ENCODE measurements at regions not wholly inside any gene's neighbourhood (a gene's known extent, or its start where the extent isn't known, plus 50 kb on each side); places are given as distances from the start of the nearest gene placed in this dataset.

DNA sequence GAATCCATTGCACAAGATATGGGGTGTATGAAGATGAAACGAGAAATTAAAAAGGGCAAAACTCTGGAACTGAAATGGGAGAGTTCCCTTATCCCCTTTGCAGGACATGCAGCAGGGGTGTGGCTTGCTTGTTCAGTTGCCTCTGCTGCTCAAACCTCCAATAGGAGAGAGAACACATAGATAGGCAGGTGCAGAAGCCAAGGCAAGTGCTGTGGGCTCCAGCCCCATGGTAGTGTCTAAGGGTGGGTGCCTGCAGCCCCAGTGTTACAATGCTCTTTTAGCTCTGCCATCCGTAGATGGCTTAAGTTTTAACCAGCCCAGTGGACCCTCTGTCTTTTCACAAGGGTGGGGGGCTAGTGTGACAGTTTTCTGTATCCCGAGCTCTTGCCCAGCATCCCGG is 69.7 kb downstream of the CMAS start:
- H3K9me3 ChIP-seq = no peaks in the 10 kb centered on the region
- no peaks in the 10 kb centered on the region for H3K27me3 ChIP-seq
- intact Hi-C loops (cut with DNase I) = no loop called here
- 88 to 96% methylated on average over 3 to 4 of the region's 4 CpGs for WGBS, 2 donors
- no peak overlapping the region for H3K4me3 ChIP-seq
- no peaks in the 10 kb centered on the region for H3K36me3 ChIP-seq
- TF ChIP-seq, protein P1, sequence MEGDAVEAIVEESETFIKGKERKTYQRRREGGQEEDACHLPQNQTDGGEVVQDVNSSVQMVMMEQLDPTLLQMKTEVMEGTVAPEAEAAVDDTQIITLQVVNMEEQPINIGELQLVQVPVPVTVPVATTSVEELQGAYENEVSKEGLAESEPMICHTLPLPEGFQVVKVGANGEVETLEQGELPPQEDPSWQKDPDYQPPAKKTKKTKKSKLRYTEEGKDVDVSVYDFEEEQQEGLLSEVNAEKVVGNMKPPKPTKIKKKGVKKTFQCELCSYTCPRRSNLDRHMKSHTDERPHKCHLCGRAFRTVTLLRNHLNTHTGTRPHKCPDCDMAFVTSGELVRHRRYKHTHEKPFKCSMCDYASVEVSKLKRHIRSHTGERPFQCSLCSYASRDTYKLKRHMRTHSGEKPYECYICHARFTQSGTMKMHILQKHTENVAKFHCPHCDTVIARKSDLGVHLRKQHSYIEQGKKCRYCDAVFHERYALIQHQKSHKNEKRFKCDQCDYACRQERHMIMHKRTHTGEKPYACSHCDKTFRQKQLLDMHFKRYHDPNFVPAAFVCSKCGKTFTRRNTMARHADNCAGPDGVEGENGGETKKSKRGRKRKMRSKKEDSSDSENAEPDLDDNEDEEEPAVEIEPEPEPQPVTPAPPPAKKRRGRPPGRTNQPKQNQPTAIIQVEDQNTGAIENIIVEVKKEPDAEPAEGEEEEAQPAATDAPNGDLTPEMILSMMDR (IDR thresholded peaks at IDR 0.05) = no peak
- TF ChIP-seq POLR2A (IDR thresholded peaks at IDR 0.05) = no peak
- no peak for DNase-seq
- H3K27ac ChIP-seq = no peak overlapping the region
- no peaks in the 10 kb centered on the region for H3K4me1 ChIP-seq

DNA sequence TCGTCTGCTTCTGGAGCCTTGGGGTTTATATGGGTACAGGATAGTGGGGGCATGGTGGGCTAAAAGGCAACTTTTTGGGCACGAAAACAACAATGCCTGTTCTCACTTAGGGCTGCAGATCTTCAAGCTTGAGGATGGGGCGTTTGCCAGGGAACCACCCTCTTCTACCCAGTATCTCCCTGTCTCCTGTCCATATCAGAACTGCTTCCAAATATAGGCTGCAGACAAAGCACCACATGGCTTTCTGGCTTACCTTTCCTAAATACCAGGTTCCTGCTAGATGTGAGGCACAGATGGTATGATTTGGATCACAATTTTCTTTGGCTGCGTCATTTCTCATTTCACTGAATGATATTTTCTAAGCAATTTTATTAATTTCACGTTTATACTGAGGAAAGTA is 70.4 kb downstream of the CMAS start:
- no peak for TF ChIP-seq POLR2A (IDR thresholded peaks at IDR 0.05)
- TF ChIP-seq, protein P1 (IDR thresholded peaks at IDR 0.05) = no peak
- Histone ChIP-seq H3K4me3 (no peak overlapping the region), H3K4me1 (no peaks in the 10 kb centered on the region), H3K27ac (no peak overlapping the region), H3K27me3 (no peaks in the 10 kb centered on the region), H3K36me3 (no peaks in the 10 kb centered on the region), H3K9me3 (no peaks in the 10 kb centered on the region)
- intact Hi-C loops (cut with DNase I) = no loop called here
- DNase-seq = no peak
- 80 to 85% methylated on average over 5 of the region's 5 CpGs for WGBS, 2 donors

DNA sequence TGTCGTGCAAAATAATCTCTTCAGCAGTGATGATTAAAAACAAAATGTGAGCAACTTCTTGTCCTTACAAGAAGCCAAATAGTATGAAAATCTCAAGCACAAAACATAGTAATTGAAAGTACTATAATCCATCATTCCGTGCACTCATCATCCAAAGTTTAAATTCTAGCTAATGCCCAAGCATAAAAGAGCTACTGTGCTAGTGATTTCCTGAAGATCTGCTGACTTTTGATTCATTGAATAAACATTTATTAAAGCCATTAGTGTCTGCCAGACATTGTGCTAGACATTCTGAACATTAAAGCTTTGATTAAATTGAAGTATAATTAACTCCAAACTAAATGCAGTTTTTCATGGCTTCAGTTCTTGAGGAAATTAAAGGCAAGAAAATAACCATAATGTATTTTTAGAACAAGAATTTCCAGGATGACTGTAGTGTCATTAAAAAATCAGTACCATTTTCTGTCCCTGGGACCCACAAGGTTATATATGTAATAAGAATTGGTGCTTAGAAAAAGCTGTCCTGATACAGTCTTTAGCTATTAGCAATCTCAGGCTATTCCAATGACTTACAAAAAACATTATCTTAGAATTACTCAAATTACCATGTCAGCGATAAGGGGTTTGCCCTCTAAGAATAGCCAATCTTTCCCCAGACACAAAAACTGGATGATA is 71.7 kb downstream of the CMAS start:
- no peak for DNase-seq
- Histone ChIP-seq H3K4me3 (no peak overlapping the region), H3K9me3 (no peaks in the 10 kb centered on the region), H3K27me3 (no peaks in the 10 kb centered on the region), H3K27ac (no peak overlapping the region), H3K4me1 (no peaks in the 10 kb centered on the region), H3K36me3 (no peaks in the 10 kb centered on the region)
- WGBS, 2 donors = 38 to 40% methylated on average over 3 of the region's 3 CpGs
- no peak for TF ChIP-seq POLR2A (IDR thresholded peaks at IDR 0.05)
- TF ChIP-seq, protein P1 (IDR thresholded peaks at IDR 0.05) = no peak
- intact Hi-C loops (cut with DNase I) = no loop called here

DNA sequence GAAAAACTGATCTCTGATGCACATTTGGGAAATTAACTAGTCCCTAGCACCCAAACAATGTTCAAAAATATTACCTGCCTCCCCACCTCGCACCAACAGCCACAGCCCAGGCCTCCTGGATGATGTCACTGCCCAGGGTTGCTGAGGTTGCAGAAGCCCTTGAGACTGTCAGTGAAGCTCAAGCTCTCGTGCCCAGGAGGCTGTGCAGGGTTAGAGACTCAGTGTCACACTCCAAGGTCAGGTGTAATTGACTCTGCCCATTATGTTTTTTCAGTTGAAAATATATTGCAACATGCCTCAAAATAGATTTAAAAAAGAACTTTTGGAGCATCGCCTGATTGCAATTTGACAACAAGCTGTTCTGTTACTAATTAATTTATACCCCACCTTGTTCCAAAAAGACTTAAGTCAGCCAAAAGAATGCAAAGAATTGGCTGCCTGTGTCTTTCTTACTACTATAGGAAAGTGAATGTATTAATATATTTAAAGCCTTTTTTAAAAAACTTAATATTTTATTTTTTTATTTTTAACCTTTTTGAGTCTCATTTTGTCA is 72.3 kb downstream of the CMAS start:
- H3K4me3 ChIP-seq = no peak overlapping the region
- no peak for DNase-seq
- no peaks in the 10 kb centered on the region for H3K4me1 ChIP-seq
- intact Hi-C loops (cut with DNase I) = no loop called here
- 66 to 80% methylated on average over 3 of the region's 3 CpGs for WGBS, 2 donors
- no peaks in the 10 kb centered on the region for H3K36me3 ChIP-seq
- no peak for TF ChIP-seq POLR2A (IDR thresholded peaks at IDR 0.05)
- TF ChIP-seq, protein P1 (IDR thresholded peaks at IDR 0.05) = no peak
- H3K27ac ChIP-seq = no peak overlapping the region
- H3K9me3 ChIP-seq = no peaks in the 10 kb centered on the region
- no peaks in the 10 kb centered on the region for H3K27me3 ChIP-seq

- no peak overlapping the region for H3K27ac ChIP-seq
- intact Hi-C loops (cut with DNase I) = no loop called here
- WGBS, 2 donors = 29 to 61% methylated on average over 2 to 4 of the region's 4 CpGs
- no peak overlapping the region for H3K4me3 ChIP-seq
- TF ChIP-seq POLR2A (IDR thresholded peaks at IDR 0.05) = no peak
- TF ChIP-seq, protein P1 (IDR thresholded peaks at IDR 0.05) = peak in 5 of 6 experiments; percentile 10 to 52 (median 27)
- DNase-seq = no peak
- H3K4me1 ChIP-seq = no peaks in the 10 kb centered on the region
- no peaks in the 10 kb centered on the region for H3K27me3 ChIP-seq
- H3K9me3 ChIP-seq = no peaks in the 10 kb centered on the region
- no peaks in the 10 kb centered on the region for H3K36me3 ChIP-seq
Measured at GRCh38 chr12:22121224-22121623, 75.2 kb downstream of the CMAS start.

All from esophagus squamous epithelium (tissue), 5 donors.